Endometrial microvascular endothelial cells (primary cell): ENCODE measurements at regions not wholly inside any gene's neighbourhood (a gene's known extent, or its start where the extent isn't known, plus 50 kb on each side); places are given as distances from the start of the nearest gene placed in this dataset.

ENCODE experiments used
- in situ Hi-C: cut with HindIII; loops from 2 replicates; pipeline ENCODE4 v1.10.0; 2017; ENCODE audit warnings: low sequenced_read_pairs, low pct_unique_long_range_greater_than_20kb; ENCODE audit errors: inconsistent ontology term

GRCh38 chr13:44075113-44075512 lies 195.4 kb downstream of the LACC1 start:
- in situ Hi-C loops, result no loop called here

GRCh38 chr13:44078806-44079376 lies 199.2 kb downstream of the LACC1 start:
- in situ Hi-C loops, result no loop called here

GRCh38 chr13:44079413-44080205 lies 199.9 kb downstream of the LACC1 start:
- in situ Hi-C loops, result no loop called here

- in situ Hi-C loops, result no loop called here
These were observed 204.4 kb downstream of the LACC1 start for GRCh38 chr13:44084146-44084545.

GRCh38 chr13:44086389-44086788 lies 206.7 kb downstream of the LACC1 start:
- in situ Hi-C loops, result no loop called here

GRCh38 chr13:44088411-44088810 lies 208.7 kb downstream of the LACC1 start:
- in situ Hi-C loops, result no loop called here

- in situ Hi-C loops, result no loop called here
These were observed 209.3 kb downstream of the LACC1 start for GRCh38 chr13:44088991-44089413.

- in situ Hi-C loops, result no loop called here
These were observed 209.7 kb downstream of the LACC1 start for GRCh38 chr13:44089452-44089851.

- in situ Hi-C loops, result no loop called here
These were observed 212.6 kb downstream of the LACC1 start for GRCh38 chr13:44092078-44092970.

GRCh38 chr13:44093607-44094564 lies 214.2 kb downstream of the LACC1 start:
- in situ Hi-C loops, result no loop called here

- in situ Hi-C loops, result no loop called here
These were observed 217.2 kb downstream of the LACC1 start for GRCh38 chr13:44096901-44097300.

GRCh38 chr13:44098559-44098958 lies 218.9 kb downstream of the LACC1 start:
- in situ Hi-C loops, result no loop called here

GRCh38 chr13:44101347-44102083 lies 221.8 kb downstream of the LACC1 start:
- in situ Hi-C loops, result no loop called here

- in situ Hi-C loops, result no loop called here
These were observed 223.9 kb downstream of the LACC1 start for GRCh38 chr13:44103429-44104196.

- in situ Hi-C loops, result no loop called here
These were observed 224.4 kb downstream of the LACC1 start for GRCh38 chr13:44104197-44104490.

GRCh38 chr13:44104969-44105368 lies 225.3 kb downstream of the LACC1 start:
- in situ Hi-C loops, result no loop called here
